ENCODE measurements at regions not wholly inside any gene's neighbourhood (a gene's known extent, or its start where the extent isn't known, plus 50 kb on each side); places are given as distances from the start of the nearest gene placed in this dataset.
"Not testable (repeated sequence)": the region's sequence is repeated elsewhere in the genome, so short reads cannot be mapped to it uniquely, and the experiment has no call there.

GRCh38 chr3:175977968-175978752 is 1119.0 kb downstream of the NAALADL2 start:
- POLR2A ChIA-PET = no interaction called here
- no peak for DNase-seq
- no peaks in the 10 kb centered on the region for H3K27me3 Mint-ChIP-seq
- intact Hi-C loops (cut with micrococcal nuclease) = no loop called here
- H3K4me1 Mint-ChIP-seq (ENCODE audit: low read depth) = no peaks in the 10 kb centered on the region
- CTCF ChIA-PET = no interaction called here
- peaks cover 18% of the 10 kb centered on the region for H3K9me3 Mint-ChIP-seq
- no peak overlapping the region for H3K27ac Mint-ChIP-seq
- H3K4me3 Mint-ChIP-seq = no peak overlapping the region
- H3K36me3 Mint-ChIP-seq = no peaks in the 10 kb centered on the region

- no peak for DNase-seq
- no peak overlapping the region for H3K27ac Mint-ChIP-seq
- intact Hi-C loops (cut with micrococcal nuclease) = no loop called here
- H3K36me3 Mint-ChIP-seq = no peaks in the 10 kb centered on the region
- no peak overlapping the region for H3K4me3 Mint-ChIP-seq
- no peaks in the 10 kb centered on the region for H3K4me1 Mint-ChIP-seq (ENCODE audit: low read depth)
- H3K9me3 Mint-ChIP-seq = peaks cover 20% of the 10 kb centered on the region
- ChIA-PET POLR2A (no interaction called here), CTCF (no interaction called here)
- H3K27me3 Mint-ChIP-seq = no peaks in the 10 kb centered on the region
Observed at GRCh38 chr3:175969456-175969855, 1110.3 kb downstream of the NAALADL2 start.

GRCh38 chr3:175965036-175965435 is 1105.9 kb downstream of the NAALADL2 start:
- H3K36me3 Mint-ChIP-seq = no peaks in the 10 kb centered on the region
- no peaks in the 10 kb centered on the region for H3K27me3 Mint-ChIP-seq
- intact Hi-C loops (cut with micrococcal nuclease) = no loop called here
- H3K27ac Mint-ChIP-seq = no peak overlapping the region
- CTCF ChIA-PET = no interaction called here
- DNase-seq = no peak
- POLR2A ChIA-PET = no interaction called here
- H3K4me1 Mint-ChIP-seq (ENCODE audit: low read depth) = no peaks in the 10 kb centered on the region
- peaks cover 20% of the 10 kb centered on the region for H3K9me3 Mint-ChIP-seq
- no peak overlapping the region for H3K4me3 Mint-ChIP-seq

- intact Hi-C loops (cut with micrococcal nuclease) = no loop called here
Observed at GRCh38 chr3:175957427-175957826, 1098.3 kb downstream of the NAALADL2 start.

GRCh38 chr3:175956964-175957363 is 1097.8 kb downstream of the NAALADL2 start:
- Mint-ChIP-seq H3K9me3 (peaks cover 23% of the 10 kb centered on the region), H3K4me3 (no peak overlapping the region), H3K4me1 (ENCODE audit: low read depth) (no peaks in the 10 kb centered on the region), H3K27ac (no peak overlapping the region), H3K27me3 (no peaks in the 10 kb centered on the region), H3K36me3 (no peaks in the 10 kb centered on the region)
- DNase-seq = no peak
- ChIA-PET POLR2A (no interaction called here), CTCF (no interaction called here)
- intact Hi-C loops (cut with micrococcal nuclease) = no loop called here

More at GRCh38 chr3:175957427-175957826, 1098.3 kb downstream of the NAALADL2 start:
- Mint-ChIP-seq H3K27me3 (no peaks in the 10 kb centered on the region), H3K36me3 (no peaks in the 10 kb centered on the region), H3K4me1 (ENCODE audit: low read depth) (no peaks in the 10 kb centered on the region), H3K9me3 (peaks cover 23% of the 10 kb centered on the region), H3K27ac (no peak overlapping the region), H3K4me3 (no peak overlapping the region)
- POLR2A ChIA-PET = no interaction called here
- no peak for DNase-seq
- CTCF ChIA-PET = no interaction called here

- DNase-seq = no peak
- ChIA-PET POLR2A (no interaction called here), CTCF (no interaction called here)
- no peak overlapping the region for H3K4me3 Mint-ChIP-seq
- H3K27ac Mint-ChIP-seq = no peak overlapping the region
- H3K9me3 Mint-ChIP-seq = peaks cover 22% of the 10 kb centered on the region
- no peaks in the 10 kb centered on the region for H3K36me3 Mint-ChIP-seq
- H3K27me3 Mint-ChIP-seq = no peaks in the 10 kb centered on the region
- intact Hi-C loops (cut with micrococcal nuclease) = no loop called here
- no peaks in the 10 kb centered on the region for H3K4me1 Mint-ChIP-seq (ENCODE audit: low read depth)
Observed at GRCh38 chr3:175951047-175951694, 1092.0 kb downstream of the NAALADL2 start.

GRCh38 chr3:175948041-175948440 is 1088.9 kb downstream of the NAALADL2 start:
- CTCF ChIA-PET = no interaction called here
- H3K36me3 Mint-ChIP-seq = no peaks in the 10 kb centered on the region

GRCh38 chr3:175941352-175941751 is 1082.2 kb downstream of the NAALADL2 start:
- Mint-ChIP-seq H3K36me3 (no peaks in the 10 kb centered on the region), H3K9me3 (peaks cover 42% of the 10 kb centered on the region), H3K27ac (no peak overlapping the region), H3K4me3 (no peak overlapping the region), H3K4me1 (ENCODE audit: low read depth) (no peaks in the 10 kb centered on the region), H3K27me3 (no peaks in the 10 kb centered on the region)
- ChIA-PET CTCF (no interaction called here), POLR2A (no interaction called here)
- intact Hi-C loops (cut with micrococcal nuclease) = no loop called here
- DNase-seq = no peak

More at GRCh38 chr3:175948041-175948440, 1088.9 kb downstream of the NAALADL2 start:
- no peak overlapping the region for H3K4me3 Mint-ChIP-seq
- POLR2A ChIA-PET = no interaction called here
- intact Hi-C loops (cut with micrococcal nuclease) = no loop called here
- H3K27ac Mint-ChIP-seq = no peak overlapping the region
- H3K4me1 Mint-ChIP-seq (ENCODE audit: low read depth) = no peaks in the 10 kb centered on the region
- DNase-seq = no peak
- H3K27me3 Mint-ChIP-seq = no peaks in the 10 kb centered on the region
- peaks cover 25% of the 10 kb centered on the region for H3K9me3 Mint-ChIP-seq

GRCh38 chr3:175940881-175941280 is 1081.7 kb downstream of the NAALADL2 start:
- CTCF ChIA-PET = no interaction called here
- Mint-ChIP-seq H3K4me3 (no peak overlapping the region), H3K9me3 (peaks cover 38% of the 10 kb centered on the region), H3K4me1 (ENCODE audit: low read depth) (no peaks in the 10 kb centered on the region), H3K27me3 (no peaks in the 10 kb centered on the region), H3K27ac (no peak overlapping the region), H3K36me3 (no peaks in the 10 kb centered on the region)
- no peak for DNase-seq
- intact Hi-C loops (cut with micrococcal nuclease) = no loop called here
- POLR2A ChIA-PET = no interaction called here

- no peak overlapping the region for H3K4me3 Mint-ChIP-seq
- H3K36me3 Mint-ChIP-seq = no peaks in the 10 kb centered on the region
- peaks cover 32% of the 10 kb centered on the region for H3K9me3 Mint-ChIP-seq
- ChIA-PET POLR2A (no interaction called here), CTCF (no interaction called here)
- intact Hi-C loops (cut with micrococcal nuclease) = no loop called here
- H3K4me1 Mint-ChIP-seq (ENCODE audit: low read depth) = no peaks in the 10 kb centered on the region
- no peak for DNase-seq
- H3K27me3 Mint-ChIP-seq = no peaks in the 10 kb centered on the region
- no peak overlapping the region for H3K27ac Mint-ChIP-seq
Observed at GRCh38 chr3:175940243-175940642, 1081.1 kb downstream of the NAALADL2 start.

GRCh38 chr3:175937367-175937766 is 1078.2 kb downstream of the NAALADL2 start:
- H3K4me1 Mint-ChIP-seq (ENCODE audit: low read depth); DNase-seq; CTCF ChIA-PET; H3K27me3 Mint-ChIP-seq; POLR2A ChIA-PET; H3K27ac Mint-ChIP-seq; H3K36me3 Mint-ChIP-seq; H3K4me3 Mint-ChIP-seq; intact Hi-C loops (cut with micrococcal nuclease): not testable (repeated sequence)
- H3K9me3 Mint-ChIP-seq = peaks cover 20% of the 10 kb centered on the region

- POLR2A ChIA-PET = no interaction called here
- Mint-ChIP-seq H3K4me3 (no peak overlapping the region), H3K4me1 (ENCODE audit: low read depth) (no peaks in the 10 kb centered on the region), H3K27ac (no peak overlapping the region), H3K36me3 (no peaks in the 10 kb centered on the region), H3K27me3 (no peaks in the 10 kb centered on the region), H3K9me3 (peaks cover 8% of the 10 kb centered on the region)
- DNase-seq = no peak
- intact Hi-C loops (cut with micrococcal nuclease) = no loop called here
- CTCF ChIA-PET = no interaction called here
Observed at GRCh38 chr3:175932586-175932985, 1073.5 kb downstream of the NAALADL2 start.

- DNase-seq = no peak
- Mint-ChIP-seq H3K27ac (no peak overlapping the region), H3K4me1 (ENCODE audit: low read depth) (no peaks in the 10 kb centered on the region), H3K36me3 (no peaks in the 10 kb centered on the region), H3K9me3 (peaks cover 13% of the 10 kb centered on the region), H3K27me3 (no peaks in the 10 kb centered on the region), H3K4me3 (no peak overlapping the region)
- CTCF ChIA-PET = no interaction called here
- POLR2A ChIA-PET = no interaction called here
- intact Hi-C loops (cut with micrococcal nuclease) = no loop called here
Observed at GRCh38 chr3:175919133-175919532, 1060.0 kb downstream of the NAALADL2 start.
